ENCODE measurements at regions not wholly inside any gene's neighbourhood (a gene's known extent, or its start where the extent isn't known, plus 50 kb on each side); places are given as distances from the start of the nearest gene placed in this dataset.

DNA sequence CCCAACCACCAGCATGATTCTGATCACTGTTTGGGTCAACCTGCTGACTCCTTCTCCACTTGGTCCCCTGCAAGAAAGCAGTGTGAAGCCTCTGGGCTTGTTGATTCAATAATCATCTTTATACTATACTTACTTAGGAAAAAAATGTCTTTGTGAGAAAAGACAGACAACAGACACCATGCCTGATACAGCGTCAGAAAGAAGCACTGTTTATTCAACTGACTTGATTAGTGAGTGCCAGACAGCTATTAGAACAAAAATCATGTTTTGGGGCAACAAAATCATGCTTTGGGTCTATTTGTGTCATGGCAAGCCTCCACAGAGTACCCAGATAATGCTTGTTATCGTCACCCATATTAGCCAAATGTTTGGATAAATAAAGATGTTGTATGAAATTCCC is 58.7 kb upstream of the ATL2 start:
- TF ChIP-seq FOXM1 (IDR thresholded peaks at IDR 0.05; ENCODE audit: borderline replicate concordance) (no peak), L3MBTL2 (conservative IDR thresholded peaks at IDR 0.05) (no peak), HDGF (IDR thresholded peaks at IDR 0.05; ENCODE audit: borderline replicate concordance) (no peak), ARNT (IDR thresholded peaks at IDR 0.05) (no peak), ELF4 (IDR thresholded peaks at IDR 0.05) (no peak), SUZ12 (IDR thresholded peaks at IDR 0.05) (no peak), BHLHE40 (IDR thresholded peaks at IDR 0.05; ENCODE audit: borderline replicate concordance) (no peak), LEF1 (IDR thresholded peaks at IDR 0.05; ENCODE audit: borderline replicate concordance) (no peak)

Data from HEK293T (cell line).